ENCODE measurements at regions not wholly inside any gene's neighbourhood (a gene's known extent, or its start where the extent isn't known, plus 50 kb on each side); places are given as distances from the start of the nearest gene placed in this dataset.

GRCh38 chr7:42448901-42449300 is 211.9 kb upstream of the GLI3 start:
- no peak for TF ChIP-seq CTCF (IDR thresholded peaks at IDR 0.05)
- no peak for TF ChIP-seq POLR2A (IDR thresholded peaks at IDR 0.05)

Measured in Peyer's patch (tissue), 4 donors.